Neural progenitor cell (in vitro differentiated cells): ENCODE measurements at regions not wholly inside any gene's neighbourhood (a gene's known extent, or its start where the extent isn't known, plus 50 kb on each side); places are given as distances from the start of the nearest gene placed in this dataset.

Experiments
- DNase-seq: peaks from one replicate; pipeline ENCODE4 v3.0.0-alpha.2; 2016; ENCODE audit warnings: low spot score
- H2AFZ ChIP-seq: fragments of 200-600 bp; sonication (generic); replicated peaks from 2 replicates; pipeline ENCODE4 v1.6.1; 2016; ENCODE audit warnings: antibody characterized with exemption
- H3F3A ChIP-seq: fragments of 200-600 bp; sonication (generic); 2 replicates; pipeline ENCODE4 v1.6.1; 2016; ENCODE audit warnings: antibody characterized with exemption, low read depth
- H3K27ac ChIP-seq: fragments of 200-600 bp; sonication (generic); 2 replicates; pipeline ENCODE4 v1.5.1; 2016; ENCODE audit warnings: mild to moderate bottlenecking
- H3K27me3 ChIP-seq: fragments of 200-600 bp; sonication (generic); 2 replicates; pipeline ENCODE4 v1.6.1; 2016; ENCODE audit warnings: mild to moderate bottlenecking, moderate library complexity
- H3K36me3 ChIP-seq: fragments of 200-600 bp; sonication (generic); 2 replicates; pipeline ENCODE4 v1.5.1; 2016
- H3K4me1 ChIP-seq: fragments of 200-600 bp; sonication (generic); 2 replicates; pipeline ENCODE4 v1.6.1; 2016; ENCODE audit warnings: mixed run types
- H3K4me2 ChIP-seq: fragments of 200-600 bp; sonication (generic); 2 replicates; pipeline ENCODE4 v1.6.1; 2016
- H3K4me3 ChIP-seq: fragments of 200-600 bp; sonication (generic); 2 replicates; pipeline ENCODE4 v1.5.1; 2016
- H3K79me2 ChIP-seq: fragments of 200-600 bp; sonication (generic); 2 replicates; pipeline ENCODE4 v1.6.1; 2016; ENCODE audit warnings: low read depth
- H3K9ac ChIP-seq: fragments of 200-600 bp; sonication (generic); 2 replicates; pipeline ENCODE4 v1.6.1; 2016
- H3K9me3 ChIP-seq: fragments of 200-600 bp; sonication (generic); 2 replicates; pipeline ENCODE4 v1.5.1; 2016; ENCODE audit warnings: low read depth
- H4K20me1 ChIP-seq: fragments of 200-600 bp; sonication (generic); 2 replicates; pipeline ENCODE4 v1.6.1; 2016; ENCODE audit warnings: low read depth
- H3K27ac Mint-ChIP-seq: 3 replicates; pipeline ENCODE4 v1.8.0; 2021; ENCODE audit warnings: mixed read lengths
- H3K27me3 Mint-ChIP-seq: 2 replicates; pipeline ENCODE4 v1.8.0; 2022; ENCODE audit warnings: low read depth, mild to moderate bottlenecking, inconsistent platforms, moderate library complexity, mixed read lengths; ENCODE audit not compliant: insufficient read depth
- H3K36me3 Mint-ChIP-seq: 3 replicates; pipeline ENCODE4 v1.8.0; 2021; ENCODE audit warnings: mixed read lengths
- H3K4me1 Mint-ChIP-seq: 3 replicates; pipeline ENCODE4 v1.8.0; 2021; ENCODE audit warnings: mixed read lengths
- H3K4me3 Mint-ChIP-seq: 3 replicates; pipeline ENCODE4 v1.8.0; 2021; ENCODE audit warnings: mild to moderate bottlenecking, moderate library complexity, mixed read lengths
- H3K9me3 Mint-ChIP-seq: 3 replicates; pipeline ENCODE4 v1.8.0; 2020; ENCODE audit warnings: mixed read lengths
- EZH2 ChIP-seq: fragments of 200-600 bp; sonication (generic); IDR thresholded peaks from 2 replicates; pipeline ENCODE4 v1.6.1; 2017; ENCODE audit warnings: antibody characterized with exemption, mild to moderate bottlenecking, moderate library complexity
- EZH2phosphoT487 ChIP-seq: fragments of 200-600 bp; sonication (generic); IDR thresholded peaks from 2 replicates; pipeline ENCODE4 v1.6.1; 2017; ENCODE audit warnings: antibody characterized with exemption
- TF ChIP-seq, protein P1 (sequence below): fragments of 200-600 bp; sonication (generic); IDR thresholded peaks from 2 replicates; pipeline ENCODE4 v1.5.1; 2017; ENCODE audit warnings: antibody characterized with exemption, mild to moderate bottlenecking

- Histone ChIP-seq H3K4me1 (peaks cover 12% of the 10 kb centered on the region), H3F3A (no peaks in the 10 kb centered on the region), H3K36me3 (no peaks in the 10 kb centered on the region), H4K20me1 (no peaks in the 10 kb centered on the region), H3K9me3 (no peaks in the 10 kb centered on the region), H3K79me2 (no peaks in the 10 kb centered on the region), H3K27ac (no peak overlapping the region), H3K9ac (no peak overlapping the region), H2AFZ (no peak overlapping the region), H3K4me3 (no peak overlapping the region), H3K4me2 (no peak overlapping the region), H3K27me3 (no peaks in the 10 kb centered on the region)
- peaks cover 8% of the 10 kb centered on the region for H3K27me3 Mint-ChIP-seq
- H3K36me3 Mint-ChIP-seq: no peaks in the 10 kb centered on the region
- peaks cover 8% of the 10 kb centered on the region for H3K4me1 Mint-ChIP-seq
- TF ChIP-seq EZH2: no peak
- no peak for TF ChIP-seq EZH2phosphoT487
- TF ChIP-seq, protein P1, sequence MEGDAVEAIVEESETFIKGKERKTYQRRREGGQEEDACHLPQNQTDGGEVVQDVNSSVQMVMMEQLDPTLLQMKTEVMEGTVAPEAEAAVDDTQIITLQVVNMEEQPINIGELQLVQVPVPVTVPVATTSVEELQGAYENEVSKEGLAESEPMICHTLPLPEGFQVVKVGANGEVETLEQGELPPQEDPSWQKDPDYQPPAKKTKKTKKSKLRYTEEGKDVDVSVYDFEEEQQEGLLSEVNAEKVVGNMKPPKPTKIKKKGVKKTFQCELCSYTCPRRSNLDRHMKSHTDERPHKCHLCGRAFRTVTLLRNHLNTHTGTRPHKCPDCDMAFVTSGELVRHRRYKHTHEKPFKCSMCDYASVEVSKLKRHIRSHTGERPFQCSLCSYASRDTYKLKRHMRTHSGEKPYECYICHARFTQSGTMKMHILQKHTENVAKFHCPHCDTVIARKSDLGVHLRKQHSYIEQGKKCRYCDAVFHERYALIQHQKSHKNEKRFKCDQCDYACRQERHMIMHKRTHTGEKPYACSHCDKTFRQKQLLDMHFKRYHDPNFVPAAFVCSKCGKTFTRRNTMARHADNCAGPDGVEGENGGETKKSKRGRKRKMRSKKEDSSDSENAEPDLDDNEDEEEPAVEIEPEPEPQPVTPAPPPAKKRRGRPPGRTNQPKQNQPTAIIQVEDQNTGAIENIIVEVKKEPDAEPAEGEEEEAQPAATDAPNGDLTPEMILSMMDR: no peak
- no peaks in the 10 kb centered on the region for H3K9me3 Mint-ChIP-seq
- no peak for DNase-seq
- H3K4me3 Mint-ChIP-seq: no peak overlapping the region
- no peak overlapping the region for H3K27ac Mint-ChIP-seq
Measured at GRCh38 chr14:56709201-56709600, 101.1 kb downstream of the OTX2 start.

- no peaks in the 10 kb centered on the region for H4K20me1 ChIP-seq
- H2AFZ ChIP-seq: no peak overlapping the region
- H3K27ac ChIP-seq: no peak overlapping the region
- H3K27me3 Mint-ChIP-seq: peaks cover 8% of the 10 kb centered on the region
- H3F3A ChIP-seq: no peaks in the 10 kb centered on the region
- TF ChIP-seq EZH2: no peak
- no peaks in the 10 kb centered on the region for H3K36me3 ChIP-seq
- no peaks in the 10 kb centered on the region for H3K9me3 ChIP-seq
- no peak overlapping the region for H3K4me3 Mint-ChIP-seq
- no peaks in the 10 kb centered on the region for H3K79me2 ChIP-seq
- H3K27ac Mint-ChIP-seq: no peak overlapping the region
- H3K4me2 ChIP-seq: no peak overlapping the region
- no peak for DNase-seq
- no peaks in the 10 kb centered on the region for H3K9me3 Mint-ChIP-seq
- no peaks in the 10 kb centered on the region for H3K36me3 Mint-ChIP-seq
- no peaks in the 10 kb centered on the region for H3K27me3 ChIP-seq
- H3K4me3 ChIP-seq: no peak overlapping the region
- peaks cover 8% of the 10 kb centered on the region for H3K4me1 Mint-ChIP-seq
- H3K4me1 ChIP-seq: peaks cover 12% of the 10 kb centered on the region
- H3K9ac ChIP-seq: no peak overlapping the region
Measured at GRCh38 chr14:56708704-56709103, 101.6 kb downstream of the OTX2 start.

DNA sequence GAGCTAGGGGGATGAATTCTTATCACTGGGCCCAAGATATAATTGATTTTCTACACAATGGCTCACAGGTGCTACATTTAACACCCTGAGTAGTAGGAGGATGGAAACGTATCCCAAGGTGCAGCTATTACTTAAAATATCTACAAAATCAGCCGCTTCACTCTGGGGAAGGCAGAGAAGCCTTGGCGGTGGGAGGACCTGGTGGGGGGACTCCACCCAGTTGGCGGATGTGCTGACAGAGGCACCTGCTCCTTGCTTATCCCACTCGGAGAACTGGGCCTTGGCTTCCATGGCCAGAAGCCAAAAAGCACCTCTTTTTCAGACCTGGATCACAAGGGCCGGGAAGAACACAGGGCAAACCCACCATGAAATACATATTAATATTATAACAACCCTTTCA, 106.3 kb downstream of the OTX2 start:
- Histone ChIP-seq H3F3A (no peaks in the 10 kb centered on the region), H3K9ac (no peak overlapping the region), H2AFZ (no peak overlapping the region), H3K9me3 (no peaks in the 10 kb centered on the region), H3K4me2 (no peak overlapping the region), H3K27me3 (no peaks in the 10 kb centered on the region), H3K79me2 (no peaks in the 10 kb centered on the region), H3K27ac (no peak overlapping the region), H3K4me1 (peaks cover 11% of the 10 kb centered on the region), H3K4me3 (no peak overlapping the region), H4K20me1 (no peaks in the 10 kb centered on the region), H3K36me3 (no peaks in the 10 kb centered on the region)
- H3K27me3 Mint-ChIP-seq: peaks cover 8% of the 10 kb centered on the region
- no peaks in the 10 kb centered on the region for H3K9me3 Mint-ChIP-seq
- H3K4me3 Mint-ChIP-seq: no peak overlapping the region
- H3K27ac Mint-ChIP-seq: no peak overlapping the region
- H3K4me1 Mint-ChIP-seq: peaks cover 11% of the 10 kb centered on the region
- DNase-seq: no peak
- TF ChIP-seq, protein P1: no peak
- TF ChIP-seq EZH2 (no peak), EZH2phosphoT487 (no peak)
- no peaks in the 10 kb centered on the region for H3K36me3 Mint-ChIP-seq

DNA sequence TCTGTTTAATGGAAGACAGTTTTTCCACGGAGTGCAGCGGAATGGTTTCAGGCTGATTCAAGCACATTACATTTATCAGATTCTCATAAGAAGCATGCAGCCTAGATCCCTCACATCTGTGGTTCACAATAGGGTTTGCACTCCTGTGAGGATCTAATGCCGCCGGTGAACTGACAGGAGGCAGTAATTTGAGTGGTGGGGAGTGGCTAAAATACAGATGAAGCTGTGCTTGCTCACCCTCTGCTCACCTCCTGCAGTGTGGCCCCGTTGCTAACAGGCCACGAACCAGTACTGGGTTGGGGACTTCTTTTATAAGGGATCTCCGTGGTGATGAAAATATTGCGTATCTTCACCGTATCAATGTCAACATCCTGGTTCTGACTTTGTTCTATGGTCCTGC, 107.8 kb downstream of the OTX2 start:
- Histone ChIP-seq H3K9me3 (no peaks in the 10 kb centered on the region), H3K4me2 (no peak overlapping the region), H3K79me2 (no peaks in the 10 kb centered on the region), H3K27me3 (no peaks in the 10 kb centered on the region), H3F3A (no peaks in the 10 kb centered on the region), H3K36me3 (no peaks in the 10 kb centered on the region), H3K4me1 (peaks cover 4% of the 10 kb centered on the region), H2AFZ (no peak overlapping the region), H4K20me1 (no peaks in the 10 kb centered on the region), H3K9ac (no peak overlapping the region), H3K27ac (no peak overlapping the region), H3K4me3 (no peak overlapping the region)
- H3K36me3 Mint-ChIP-seq: no peaks in the 10 kb centered on the region
- no peak for DNase-seq
- H3K4me1 Mint-ChIP-seq: peaks cover 2% of the 10 kb centered on the region
- no peaks in the 10 kb centered on the region for H3K9me3 Mint-ChIP-seq
- TF ChIP-seq, protein P1: no peak
- TF ChIP-seq EZH2phosphoT487: no peak
- no peak overlapping the region for H3K4me3 Mint-ChIP-seq
- peaks cover 2% of the 10 kb centered on the region for H3K27me3 Mint-ChIP-seq
- no peak overlapping the region for H3K27ac Mint-ChIP-seq
